GM21619 (cell line): ENCODE measurements at regions not wholly inside any gene's neighbourhood (a gene's known extent, or its start where the extent isn't known, plus 50 kb on each side); places are given as distances from the start of the nearest gene placed in this dataset.
"Not testable (repeated sequence)": the region's sequence is repeated elsewhere in the genome, so short reads cannot be mapped to it uniquely, and the experiment has no call there.

ENCODE experiments used
- ATAC-seq: cut with Tn5 transposase; IDR thresholded peaks from one replicate; pipeline ENCODE4 v1.9.1; 2021; ENCODE audit not compliant: unreplicated experiment

- peak; percentile 51 for ATAC-seq
Measured at GRCh38 chr21:8194042-8194441, 2327.3 kb upstream of the TPTE start.

GRCh38 chr21:8197377-8198027 lies 2323.9 kb upstream of the TPTE start:
- peak; percentile 49 for ATAC-seq

GRCh38 chr21:8205094-8205891 lies 2316.1 kb upstream of the TPTE start:
- ATAC-seq: not testable (repeated sequence)

GRCh38 chr21:8205892-8206188 lies 2315.5 kb upstream of the TPTE start:
- ATAC-seq: not testable (repeated sequence)

GRCh38 chr21:8212986-8213550 lies 2308.3 kb upstream of the TPTE start:
- not testable (repeated sequence) for ATAC-seq

GRCh38 chr21:8214539-8214938 lies 2306.8 kb upstream of the TPTE start:
- not testable (repeated sequence) for ATAC-seq

- ATAC-seq: not testable (repeated sequence)
Measured at GRCh38 chr21:8229366-8230150, 2291.8 kb upstream of the TPTE start.

- not testable (repeated sequence) for ATAC-seq
Measured at GRCh38 chr21:8231252-8231651, 2290.1 kb upstream of the TPTE start.

- ATAC-seq: not testable (repeated sequence)
Measured at GRCh38 chr21:8233000-8233399, 2288.4 kb upstream of the TPTE start.

- not testable (repeated sequence) for ATAC-seq
Measured at GRCh38 chr21:8234059-8234458, 2287.3 kb upstream of the TPTE start.

- peak; percentile 40 for ATAC-seq
Measured at GRCh38 chr21:8244723-8245641, 2276.4 kb upstream of the TPTE start.

- ATAC-seq: peak; percentile 67
Measured at GRCh38 chr21:8245642-8246402, 2275.6 kb upstream of the TPTE start.

- not testable (repeated sequence) for ATAC-seq
Measured at GRCh38 chr21:8251701-8252100, 2269.7 kb upstream of the TPTE start.

GRCh38 chr21:8255094-8255493 lies 2266.3 kb upstream of the TPTE start:
- ATAC-seq: not testable (repeated sequence)

- not testable (repeated sequence) for ATAC-seq
Measured at GRCh38 chr21:8257083-8257799, 2264.1 kb upstream of the TPTE start.

- not testable (repeated sequence) for ATAC-seq
Measured at GRCh38 chr21:8260065-8260627, 2261.2 kb upstream of the TPTE start.
